ENCODE measurements at regions not wholly inside any gene's neighbourhood (a gene's known extent, or its start where the extent isn't known, plus 50 kb on each side); places are given as distances from the start of the nearest gene placed in this dataset.

DNA sequence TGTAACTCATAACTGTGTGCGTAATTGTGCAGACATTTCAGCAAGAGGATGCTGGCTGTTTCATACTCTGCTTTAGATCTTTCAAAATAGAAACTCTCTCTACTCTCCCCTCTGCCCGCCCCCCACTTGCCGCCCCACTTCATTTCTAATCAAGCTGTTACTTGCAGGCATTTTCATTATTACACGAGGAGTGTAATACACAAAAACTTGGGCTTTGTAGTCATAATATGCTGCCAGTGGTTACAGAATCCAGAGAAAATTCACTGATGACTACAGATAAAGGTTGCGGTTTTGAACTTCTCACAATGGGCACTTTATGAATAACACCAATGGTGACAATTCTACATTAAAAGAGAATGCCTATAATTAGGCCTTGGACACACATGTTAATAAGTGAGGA is 194.0 kb upstream of the POU3F2 start:
- TF ChIP-seq, protein P1, sequence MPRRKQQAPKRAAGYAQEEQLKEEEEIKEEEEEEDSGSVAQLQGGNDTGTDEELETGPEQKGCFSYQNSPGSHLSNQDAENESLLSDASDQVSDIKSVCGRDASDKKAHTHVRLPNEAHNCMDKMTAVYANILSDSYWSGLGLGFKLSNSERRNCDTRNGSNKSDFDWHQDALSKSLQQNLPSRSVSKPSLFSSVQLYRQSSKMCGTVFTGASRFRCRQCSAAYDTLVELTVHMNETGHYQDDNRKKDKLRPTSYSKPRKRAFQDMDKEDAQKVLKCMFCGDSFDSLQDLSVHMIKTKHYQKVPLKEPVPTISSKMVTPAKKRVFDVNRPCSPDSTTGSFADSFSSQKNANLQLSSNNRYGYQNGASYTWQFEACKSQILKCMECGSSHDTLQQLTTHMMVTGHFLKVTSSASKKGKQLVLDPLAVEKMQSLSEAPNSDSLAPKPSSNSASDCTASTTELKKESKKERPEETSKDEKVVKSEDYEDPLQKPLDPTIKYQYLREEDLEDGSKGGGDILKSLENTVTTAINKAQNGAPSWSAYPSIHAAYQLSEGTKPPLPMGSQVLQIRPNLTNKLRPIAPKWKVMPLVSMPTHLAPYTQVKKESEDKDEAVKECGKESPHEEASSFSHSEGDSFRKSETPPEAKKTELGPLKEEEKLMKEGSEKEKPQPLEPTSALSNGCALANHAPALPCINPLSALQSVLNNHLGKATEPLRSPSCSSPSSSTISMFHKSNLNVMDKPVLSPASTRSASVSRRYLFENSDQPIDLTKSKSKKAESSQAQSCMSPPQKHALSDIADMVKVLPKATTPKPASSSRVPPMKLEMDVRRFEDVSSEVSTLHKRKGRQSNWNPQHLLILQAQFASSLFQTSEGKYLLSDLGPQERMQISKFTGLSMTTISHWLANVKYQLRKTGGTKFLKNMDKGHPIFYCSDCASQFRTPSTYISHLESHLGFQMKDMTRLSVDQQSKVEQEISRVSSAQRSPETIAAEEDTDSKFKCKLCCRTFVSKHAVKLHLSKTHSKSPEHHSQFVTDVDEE (CRISPR knock-in tag; IDR thresholded peaks at IDR 0.05): no peak
- TF ChIP-seq, protein P2, sequence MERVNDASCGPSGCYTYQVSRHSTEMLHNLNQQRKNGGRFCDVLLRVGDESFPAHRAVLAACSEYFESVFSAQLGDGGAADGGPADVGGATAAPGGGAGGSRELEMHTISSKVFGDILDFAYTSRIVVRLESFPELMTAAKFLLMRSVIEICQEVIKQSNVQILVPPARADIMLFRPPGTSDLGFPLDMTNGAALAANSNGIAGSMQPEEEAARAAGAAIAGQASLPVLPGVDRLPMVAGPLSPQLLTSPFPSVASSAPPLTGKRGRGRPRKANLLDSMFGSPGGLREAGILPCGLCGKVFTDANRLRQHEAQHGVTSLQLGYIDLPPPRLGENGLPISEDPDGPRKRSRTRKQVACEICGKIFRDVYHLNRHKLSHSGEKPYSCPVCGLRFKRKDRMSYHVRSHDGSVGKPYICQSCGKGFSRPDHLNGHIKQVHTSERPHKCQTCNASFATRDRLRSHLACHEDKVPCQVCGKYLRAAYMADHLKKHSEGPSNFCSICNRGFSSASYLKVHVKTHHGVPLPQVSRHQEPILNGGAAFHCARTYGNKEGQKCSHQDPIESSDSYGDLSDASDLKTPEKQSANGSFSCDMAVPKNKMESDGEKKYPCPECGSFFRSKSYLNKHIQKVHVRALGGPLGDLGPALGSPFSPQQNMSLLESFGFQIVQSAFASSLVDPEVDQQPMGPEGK (CRISPR knock-in tag; IDR thresholded peaks at IDR 0.05; ENCODE audit: borderline replicate concordance): no peak

Data from SK-N-SH treated with all-trans-retinoic acid at 6 μM for 48 hours (cell line).